HG02981 (cell line): ENCODE measurements at regions not wholly inside any gene's neighbourhood (a gene's known extent, or its start where the extent isn't known, plus 50 kb on each side); places are given as distances from the start of the nearest gene placed in this dataset.

Experiments used
- ATAC-seq: cut with Tn5 transposase; IDR thresholded peaks from one replicate; pipeline ENCODE4 v1.9.1; 2021; ENCODE audit warnings: mild to moderate bottlenecking, moderate library complexity; ENCODE audit not compliant: unreplicated experiment

GRCh38 chr3:76054404-76054803, 269.1 kb upstream of the ZNF717 start:
- no peak for ATAC-seq

DNA sequence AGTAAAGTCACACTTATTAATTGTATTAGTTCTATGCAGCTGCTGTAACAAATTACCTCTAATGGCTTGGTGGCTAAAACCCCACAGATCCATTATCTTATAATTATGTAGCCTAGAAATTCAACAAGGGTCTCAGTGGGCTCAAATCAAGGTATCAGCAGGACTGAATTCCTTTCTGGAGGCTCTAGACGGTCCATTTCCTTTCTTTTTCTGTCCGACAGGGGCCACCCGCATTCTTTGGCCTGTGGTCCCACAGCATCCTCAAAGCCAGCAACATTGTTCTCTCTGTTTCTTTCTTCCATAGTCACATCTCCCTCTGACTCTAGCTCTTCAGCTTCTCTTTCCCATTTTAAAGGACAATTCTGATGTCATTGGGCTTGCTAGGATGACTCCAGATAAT, 276.3 kb upstream of the ZNF717 start:
- no peak for ATAC-seq

GRCh38 chr3:76063019-76063418, 277.7 kb upstream of the ZNF717 start:
- ATAC-seq = no peak

DNA sequence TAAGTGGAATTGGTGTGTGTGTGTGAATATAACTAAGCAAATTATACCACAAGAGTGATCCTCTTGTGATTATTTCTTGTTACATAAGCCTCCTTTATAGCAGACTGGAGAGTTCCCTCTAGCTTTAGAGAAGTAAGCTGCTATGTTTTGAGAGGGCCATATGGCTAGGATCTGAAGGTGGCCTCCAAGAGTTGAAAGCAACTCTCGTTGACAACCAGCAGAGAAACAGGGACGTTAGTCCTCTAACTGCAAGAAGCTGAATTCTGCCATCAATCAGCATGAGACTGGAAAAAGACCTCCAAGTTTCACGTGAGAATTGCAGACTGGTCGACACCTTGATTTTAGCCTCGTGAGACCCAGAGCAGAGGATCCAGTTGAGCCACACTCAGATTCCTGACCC, 278.5 kb upstream of the ZNF717 start:
- no peak for ATAC-seq

DNA sequence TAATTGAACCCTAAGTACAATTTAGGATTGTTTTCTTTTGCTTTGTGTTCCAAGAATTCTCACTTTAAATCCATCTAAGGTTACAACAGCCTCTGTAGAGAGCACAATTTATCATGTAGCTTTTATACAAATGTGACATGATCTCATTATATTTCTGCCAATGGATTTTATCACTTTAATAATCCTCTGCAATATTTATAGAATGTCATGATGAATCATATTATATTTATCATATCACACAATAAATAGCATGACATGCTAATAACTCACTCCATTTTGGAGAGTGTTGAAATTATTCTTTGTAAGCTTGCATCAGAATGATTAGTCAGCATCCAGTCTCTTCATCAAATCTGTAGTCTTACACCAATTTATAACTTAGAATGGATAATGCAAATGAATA, 280.6 kb upstream of the ZNF717 start:
- ATAC-seq = no peak

- ATAC-seq = no peak
Measured at GRCh38 chr3:76078101-76078500, 292.8 kb upstream of the ZNF717 start.

DNA sequence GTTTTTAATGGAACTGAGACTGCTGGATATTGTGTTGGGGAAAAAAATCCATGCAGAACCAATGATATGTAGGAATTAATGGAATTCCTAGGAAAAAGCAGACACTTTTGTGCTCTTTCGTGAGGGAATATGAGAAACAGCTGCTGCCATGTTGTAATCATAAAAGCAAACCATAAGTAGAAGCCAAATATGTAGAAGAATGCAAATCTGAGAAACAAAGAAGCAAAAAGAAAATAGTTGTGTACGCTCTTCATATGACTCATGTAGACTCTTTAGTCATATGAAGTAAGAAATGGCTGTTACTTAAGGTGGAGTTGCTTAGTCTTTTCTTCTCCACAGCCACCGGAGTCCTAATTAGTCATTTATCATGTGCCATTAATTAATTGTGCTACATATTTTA, 298.6 kb upstream of the ZNF717 start:
- ATAC-seq = no peak

DNA sequence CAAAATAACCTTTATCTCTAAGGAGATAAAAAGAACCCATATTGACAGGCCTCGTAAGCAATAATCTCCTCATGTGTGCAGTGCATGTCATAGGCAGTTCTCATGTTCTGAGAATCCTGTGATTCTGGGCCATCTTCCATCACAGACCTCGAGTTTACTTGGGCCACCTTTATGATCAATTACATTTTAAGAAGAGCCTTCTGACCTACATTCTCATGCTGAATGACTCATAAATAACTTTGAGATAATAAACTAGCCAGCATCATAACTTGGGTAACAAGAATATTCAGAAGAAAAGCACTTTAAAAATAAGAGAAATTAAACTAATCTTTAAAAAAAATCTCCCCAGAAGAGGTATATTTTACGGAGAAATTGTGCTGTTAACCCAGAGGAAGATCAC, 310.7 kb upstream of the ZNF717 start:
- ATAC-seq = no peak

GRCh38 chr3:76096836-76097588, 311.7 kb upstream of the ZNF717 start:
- no peak for ATAC-seq

GRCh38 chr3:76097589-76097969, 312.2 kb upstream of the ZNF717 start:
- no peak for ATAC-seq

DNA sequence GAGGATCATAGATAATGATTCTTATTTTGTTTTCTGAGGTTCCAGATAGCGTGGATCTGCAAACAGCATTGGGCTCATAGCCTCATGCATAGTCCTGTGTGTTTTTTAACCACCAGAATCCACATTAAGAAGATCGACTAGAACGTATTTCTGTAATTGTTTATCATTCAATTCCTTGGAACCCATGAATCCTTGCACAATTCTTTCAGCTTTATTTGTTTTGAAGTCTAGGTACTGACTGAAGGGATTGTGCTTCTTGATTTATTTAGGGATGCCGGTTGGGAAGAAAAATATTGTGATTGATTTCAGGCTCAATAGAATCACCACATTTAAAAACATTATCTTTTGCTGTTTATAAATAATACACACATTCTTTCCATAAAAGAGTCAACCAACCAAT, 314.6 kb upstream of the ZNF717 start:
- ATAC-seq = no peak

- no peak for ATAC-seq
Measured at GRCh38 chr3:76107935-76108570, 322.7 kb upstream of the ZNF717 start.

DNA sequence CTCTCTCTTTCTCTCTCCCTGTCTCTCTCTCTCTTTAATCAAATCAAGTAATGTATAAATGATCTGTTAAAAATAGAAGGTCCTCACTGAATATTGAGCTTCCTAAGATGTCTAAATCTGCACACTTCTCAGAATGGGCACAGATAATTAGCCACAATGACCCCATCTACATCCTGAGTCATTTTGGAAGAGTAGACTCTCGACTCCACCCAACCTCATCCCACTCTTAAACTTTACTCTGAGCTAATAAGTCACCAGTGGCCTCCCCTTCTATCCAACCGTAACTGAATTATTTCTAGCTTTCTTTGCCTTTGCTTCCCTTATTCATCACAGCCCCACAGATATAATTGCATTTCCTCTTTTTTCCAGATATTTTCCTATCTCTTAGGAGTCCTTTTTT, 326.5 kb upstream of the ZNF717 start:
- no peak for ATAC-seq

- no peak for ATAC-seq
Measured at GRCh38 chr3:76122007-76122406, 336.7 kb upstream of the ZNF717 start.

GRCh38 chr3:76129441-76129840, 344.1 kb upstream of the ZNF717 start:
- no peak for ATAC-seq

DNA sequence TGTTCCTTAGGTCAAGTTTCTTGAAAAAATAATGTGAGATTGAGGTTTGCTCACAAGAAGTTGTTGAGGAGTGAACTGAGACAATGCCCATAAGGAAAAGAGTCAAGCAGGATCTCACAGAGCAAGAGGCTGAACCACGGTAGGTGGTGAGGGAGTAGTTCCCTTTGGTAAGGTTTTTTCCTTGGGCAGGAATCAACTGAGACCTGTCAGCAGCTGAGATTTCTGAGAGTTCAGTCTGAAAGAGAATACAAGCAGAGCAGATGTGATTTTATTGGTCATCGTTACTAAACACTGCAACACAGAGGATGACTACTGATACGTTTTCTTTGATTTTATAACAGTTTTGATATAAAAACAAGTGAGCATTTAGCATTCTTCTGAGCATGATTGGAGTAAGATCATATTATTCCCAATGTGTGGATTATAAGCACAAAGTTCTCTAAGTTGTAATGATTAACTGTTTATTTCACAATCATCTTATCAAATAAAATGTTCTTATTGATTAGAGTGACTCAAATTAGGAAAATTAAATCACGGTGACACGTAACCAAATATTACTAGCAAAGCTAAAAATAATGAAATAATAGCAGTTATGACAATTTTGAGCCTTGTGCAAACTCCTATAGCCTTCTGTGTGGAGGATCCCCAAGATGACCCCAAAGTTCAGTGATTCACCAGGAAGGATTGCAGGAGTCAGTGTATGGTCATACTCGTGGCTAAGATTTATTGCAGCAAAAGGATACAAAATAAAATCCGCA, 346.2 kb upstream of the ZNF717 start:
- ATAC-seq = no peak

- ATAC-seq = no peak
Measured at GRCh38 chr3:76132154-76132470, 346.8 kb upstream of the ZNF717 start.

- ATAC-seq = no peak
Measured at GRCh38 chr3:76134166-76134565, 348.8 kb upstream of the ZNF717 start.

DNA sequence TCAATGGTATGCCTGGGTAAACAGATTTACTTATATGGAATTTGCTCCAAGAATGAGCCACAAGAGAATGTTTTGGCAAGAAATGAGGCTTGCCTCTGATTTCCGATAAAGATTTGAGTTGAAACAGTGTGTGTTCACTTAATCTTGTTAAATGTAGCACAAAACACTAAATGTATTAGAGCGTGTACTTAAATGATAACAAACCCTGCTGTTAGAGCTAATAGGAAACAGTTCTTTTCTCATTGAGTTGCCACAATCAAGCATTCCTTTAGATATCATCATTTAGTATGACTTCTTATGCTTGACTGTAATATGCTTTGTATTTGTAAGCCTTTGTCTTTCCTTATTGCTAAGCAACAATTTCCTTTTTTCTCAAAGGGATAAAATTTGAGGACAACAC, 353.6 kb upstream of the ZNF717 start:
- ATAC-seq = no peak

GRCh38 chr3:76147846-76148245, 362.5 kb upstream of the ZNF717 start:
- no peak for ATAC-seq

DNA sequence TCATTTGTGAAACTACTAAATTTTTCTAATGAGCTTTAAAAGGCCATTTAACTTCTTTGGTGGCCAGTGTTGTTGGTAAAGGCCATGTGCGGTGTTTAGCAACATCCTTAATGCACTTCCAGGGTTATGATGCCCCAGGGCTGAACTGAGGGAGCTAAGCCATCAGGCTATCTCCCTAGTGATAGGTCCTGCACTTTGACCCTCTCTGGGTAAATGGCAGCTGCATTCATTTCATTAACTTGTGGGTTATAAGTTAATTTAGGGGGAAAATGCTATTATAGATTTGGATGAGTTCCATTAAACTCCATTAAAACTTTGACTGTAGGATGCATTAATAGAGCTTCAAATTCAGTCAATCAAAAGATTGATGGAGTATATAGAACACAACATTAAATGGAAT, 366.7 kb upstream of the ZNF717 start:
- ATAC-seq = no peak

DNA sequence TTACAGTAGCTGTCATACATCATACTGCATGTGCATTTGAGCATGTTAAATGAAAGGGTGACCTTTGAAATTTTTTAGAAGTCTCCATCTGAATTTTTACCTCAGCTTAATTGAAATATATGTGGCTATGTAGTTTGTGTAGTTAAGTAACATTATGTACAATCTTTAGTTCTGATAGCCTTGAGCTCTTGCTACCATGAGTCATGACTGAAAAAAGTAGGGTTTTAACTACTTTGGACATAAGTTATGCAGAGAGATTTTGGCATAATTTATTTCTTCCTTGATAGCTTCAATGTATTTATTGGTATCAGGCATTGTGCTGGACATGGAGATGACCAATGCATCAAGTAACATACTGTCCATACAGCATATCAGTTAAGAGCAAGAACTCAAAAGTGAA, 376.5 kb upstream of the ZNF717 start:
- no peak for ATAC-seq
